GM10248 (cell line): ENCODE measurements at regions not wholly inside any gene's neighbourhood (a gene's known extent, or its start where the extent isn't known, plus 50 kb on each side); places are given as distances from the start of the nearest gene placed in this dataset.
"Not testable (repeated sequence)": the region's sequence is repeated elsewhere in the genome, so short reads cannot be mapped to it uniquely, and the experiment has no call there.

ENCODE experiments used
- CTCF ChIA-PET: fragments of 300-600 bp; sonication (Branson Sonifier 250); formaldehyde crosslinking; extraction: SDS; loops from one replicate; lab custom pipeline; 2021; ENCODE audit warnings: antibody characterized with exemption; lab: Yijun Ruan, JAX
- POLR2A ChIA-PET: fragments of 350-650 bp; sonication (Branson Sonifier 250); formaldehyde crosslinking; extraction: SDS; loops from one replicate; lab custom pipeline; 2020; ENCODE audit warnings: antibody characterized with exemption; lab: Yijun Ruan, JAX
- DNase-seq: peaks from one replicate; pipeline ENCODE4 v3.0.0; 2012; ENCODE audit errors: extremely low spot score
- CTCF ChIP-seq: IDR thresholded peaks from 2 replicates; pipeline ENCODE4 v1.5.1; 2012; ENCODE audit warnings: mild to moderate bottlenecking, low read depth; ENCODE audit errors: extremely low read depth, missing control alignments, control extremely low read depth

DNA sequence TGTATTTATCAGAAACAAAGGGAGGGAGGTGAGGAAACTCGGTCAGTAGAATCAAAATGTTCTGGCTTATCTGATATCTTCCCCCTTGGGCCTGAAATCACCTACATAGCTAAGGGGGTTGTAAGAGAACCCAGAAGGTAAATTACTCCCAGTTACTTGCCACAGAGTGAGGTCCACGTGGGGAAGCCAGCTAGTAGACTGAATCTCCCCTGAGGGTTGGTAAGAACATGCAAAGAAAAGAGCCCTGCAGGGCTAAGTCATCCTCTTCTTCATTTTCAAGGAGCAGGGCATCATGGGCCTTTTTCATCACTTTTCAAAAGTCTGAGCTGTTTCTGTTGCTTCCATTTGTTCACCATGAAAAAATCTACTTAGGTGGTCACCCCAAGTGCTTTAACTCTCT lies 115.4 kb downstream of the QRSL1 start:
- no peak for DNase-seq
- TF ChIP-seq CTCF: no peak
- ChIA-PET POLR2A (no interaction called here), CTCF (interaction anchor here (1.0 to 1.2 kb wide), 3 partner anchors 8 to 28 kb away, joined by 3 to 4 read pairs (median 3); no protein-coding TSS in a partner anchor)

DNA sequence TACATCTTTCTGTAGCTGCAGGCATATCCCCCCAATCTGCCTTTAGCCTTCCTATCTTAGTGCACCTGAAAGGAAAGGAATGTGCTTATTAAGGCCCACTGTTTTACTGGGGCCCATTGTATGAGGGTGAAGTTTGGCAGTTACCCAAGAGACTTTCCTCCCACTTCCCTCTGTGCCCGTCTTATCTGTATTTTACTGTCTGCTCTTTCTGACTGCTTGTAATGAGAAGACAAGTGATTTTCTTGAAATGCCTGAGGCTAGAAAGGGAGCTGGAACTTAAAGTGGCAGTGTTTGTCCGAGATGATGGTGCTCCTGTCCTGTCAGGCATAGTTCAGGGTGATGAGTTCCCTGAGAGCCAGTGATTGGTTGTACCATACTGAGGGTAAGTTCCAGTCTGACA lies 114.7 kb downstream of the QRSL1 start:
- CTCF ChIA-PET: interaction anchor here (1.2 kb wide), 1 partner anchor 15 kb away, joined by 4 read pairs; no protein-coding TSS in a partner anchor
- DNase-seq, POLR2A ChIA-PET: not testable (repeated sequence)

GRCh38 chr6:106743612-106744011 lies 114.2 kb downstream of the QRSL1 start:
- DNase-seq: no peak
- CTCF ChIA-PET: interaction anchor here (1.1 to 1.2 kb wide), 2 partner anchors 10 to 15 kb away, joined by 4 to 5 read pairs; no protein-coding TSS in a partner anchor
- POLR2A ChIA-PET: no interaction called here
- no peak for TF ChIP-seq CTCF

GRCh38 chr6:106740287-106740686 lies 110.9 kb downstream of the QRSL1 start:
- ChIA-PET POLR2A (no interaction called here), CTCF (no interaction called here)
- no peak for TF ChIP-seq CTCF
- no peak for DNase-seq

- DNase-seq: no peak
- TF ChIP-seq CTCF: no peak
- POLR2A ChIA-PET: no interaction called here
- CTCF ChIA-PET: no interaction called here
Observed at GRCh38 chr6:106739387-106739786, 110.0 kb downstream of the QRSL1 start.

- POLR2A ChIA-PET: no interaction called here
- CTCF ChIA-PET: interaction anchor here (1.1 to 3.4 kb wide), 4 partner anchors 7 to 11 kb away, joined by 3 to 13 read pairs (median 5); no protein-coding TSS in a partner anchor
- DNase-seq: no peak
- no peak for TF ChIP-seq CTCF
Observed at GRCh38 chr6:106736502-106736901, 107.1 kb downstream of the QRSL1 start.

DNA sequence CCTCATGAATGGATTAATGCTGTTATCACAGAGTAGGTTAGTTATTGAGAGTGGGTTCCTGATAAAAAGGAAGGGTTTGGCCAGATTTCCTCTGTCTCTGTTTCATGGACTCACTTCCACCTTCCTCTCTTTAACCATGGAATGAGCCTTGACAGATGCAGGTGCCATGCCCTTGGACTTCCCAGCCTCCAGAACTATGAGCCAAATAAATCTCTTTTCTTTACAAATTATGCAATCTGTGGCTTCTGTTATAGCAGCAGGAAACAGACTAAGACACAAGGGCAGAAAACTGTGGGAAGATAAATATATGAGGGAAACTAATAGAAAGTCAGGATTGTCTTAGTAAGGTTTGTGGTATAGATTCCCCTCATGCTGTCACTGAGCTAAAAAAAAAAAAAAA lies 106.5 kb downstream of the QRSL1 start:
- CTCF ChIA-PET: interaction anchor here (1.1 to 3.4 kb wide), 2 partner anchors 9 to 11 kb away, joined by 4 to 13 read pairs; no protein-coding TSS in a partner anchor

More for the DNA sequence above, 106.5 kb downstream of the QRSL1 start:
- DNase-seq: no peak
- no peak for TF ChIP-seq CTCF
- POLR2A ChIA-PET: no interaction called here
